Heart left ventricle (tissue), 16 donors: ENCODE measurements at regions not wholly inside any gene's neighbourhood (a gene's known extent, or its start where the extent isn't known, plus 50 kb on each side); places are given as distances from the start of the nearest gene placed in this dataset.
"Not testable (repeated sequence)": the region's sequence is repeated elsewhere in the genome, so short reads cannot be mapped to it uniquely, and the experiment has no call there.

ENCODE experiments used
- ATAC-seq, 4 donors: fragments of 200-7000 bp; cut with Tn5 transposase; one replicate each; pipeline ENCODE4 v1.9.1; 2020 to 2022; ENCODE audit warnings: moderate library complexity in 4 of 4, mild to moderate bottlenecking in 3 of 4, moderate number of reproducible peaks in 1 of 4
- DNase-seq, 5 donors: peaks; one replicate each; pipeline ENCODE4 v3.0.0-alpha.2; 2020
- H3K27ac ChIP-seq, 12 donors: fragments of 200-600 bp; sonication (generic) in 4 of 12; one replicate each; pipeline versions ENCODE4 v1.5.0 to v1.8.0; 2016 to 2022; ENCODE audit warnings: mild to moderate bottlenecking in 2 of 12
- H3K27me3 ChIP-seq, 9 donors: fragments of 200-600 bp; sonication (generic) in 2 of 9; one replicate each; pipeline versions ENCODE4 v1.5.1 to v1.8.0; 2016 to 2022; ENCODE audit warnings: mild to moderate bottlenecking in 3 of 9
- H3K36me3 ChIP-seq, 9 donors: fragments of 200-600 bp; sonication (generic) in 2 of 9; one replicate each; pipeline versions ENCODE4 v1.5.0 to v1.8.0; 2018 to 2022; ENCODE audit warnings: mild to moderate bottlenecking in 2 of 9
- H3K4me1 ChIP-seq, 12 donors: fragments of 200-600 bp; sonication (generic) in 4 of 12; one replicate each; pipeline versions ENCODE4 v1.5.0 to v1.8.0; 2016 to 2022; ENCODE audit warnings: mild to moderate bottlenecking in 3 of 12
- H3K4me3 ChIP-seq, 12 donors: fragments of 200-600 bp; sonication (generic) in 4 of 12; one replicate each; pipeline versions ENCODE4 v1.5.0 to v1.8.0; 2017 to 2022; ENCODE audit warnings: mild to moderate bottlenecking in 9 of 12, moderate library complexity in 4 of 12
- H3K9me3 ChIP-seq, 12 donors: fragments of 200-600 bp; sonication (generic) in 4 of 12; one replicate each; pipeline versions ENCODE4 v1.5.0 to v1.8.0; 2016 to 2022; ENCODE audit warnings: mild to moderate bottlenecking in 1 of 12
- CTCF ChIP-seq, 12 donors: fragments of 200-600 bp; sonication (generic) in 4 of 12; IDR thresholded peaks; one replicate each; pipeline versions ENCODE4 v1.5.0 to v1.8.0; 2018 to 2022; ENCODE audit warnings: antibody characterized with exemption in 12 of 12, mild to moderate bottlenecking in 5 of 12
- POLR2A ChIP-seq, 2 donors: fragments of 450-650 bp; IDR thresholded peaks; one replicate each; pipeline ENCODE4 v1.6.1; 2017; ENCODE audit warnings: antibody characterized with exemption in 2 of 2, mild to moderate bottlenecking in 2 of 2, moderate library complexity in 2 of 2
- WGBS, 4 donors: extraction: QIAGEN DNeasy Blood & Tissue Kit in 2 of 4; methylation state at CpG; one replicate each; pipeline versions ENCODE4 v1.1.5 to v1.1.7; 2013 to 2018; 5-methylcytosine and 5-hydroxymethylcytosine counted together
- intact Hi-C, 10 donors: fragments of 100-400 bp; cut with DNase I; formaldehyde crosslinking; loops; one replicate each; pipeline versions ENCODE4 v1.11.1 to v1.14.2; 2022
- donor health status: ischemic (EF 13 %, LVEDD 7.1; RV severe dilation, severe dysfunction).
- donor health status: healthy with polysubstance abuse.
- donor health status: DM: no; HTN: yes; CAD: no.
- donor health status: DM: no; HTN: no; CAD: no.
- donor health status: ischemic (EF 25% LVEDD 6.9; RV normal size, moderate dysfunction).
- donor health status: ischemic (EF 25% LVEDD 5.7; RV mildly dilated, moderate dysfunction).
- donor health status: healthy.
- donor health status: DM: yes; HTN: yes; CAD: no.
- donor health status: ischemic (EF 35%, LVEDD 5.7; RV mildly dilated, moderate dysfunction).
- donor health status: nonischemic (EF 11% LVEDD 7.7; RV severe dilation, severe dysfunction).
- donor health status: DM: yes; HTN: yes; CAD: no.
- donor health status: PGD.
- donor health status: ischemic (EF 29% LVEDD 5.4; RV normal size, mild dysfunction).
- donor health status: nonischemic (EF 23%, LVEDD 6.1; RV moderate dilation, normal function).

GRCh38 chr11:116033931-116034553, 529.8 kb upstream of the CADM1 start:
- Histone ChIP-seq H3K27me3 (peaks cover 0 to 5% (median 0%) of the 10 kb centered on the region in 9 donors), H3K36me3 (no peaks in the 10 kb centered on the region), H3K4me3 (no peak overlapping the region), H3K27ac (no peak overlapping the region), H3K9me3 (no peaks in the 10 kb centered on the region), H3K4me1 (peaks cover 0 to 5% (median 0%) of the 10 kb centered on the region in 12 donors)
- WGBS, 4 donors: 29 to 52% (median 38%) methylated on average over 8 of the region's 8 CpGs
- ATAC-seq (no peak), DNase-seq (no peak)
- TF ChIP-seq POLR2A (IDR thresholded peaks at IDR 0.05): no peak
- no peak for TF ChIP-seq CTCF (IDR thresholded peaks at IDR 0.05)
- intact Hi-C loops: no loop called here

GRCh38 chr11:116030697-116031331, 526.6 kb upstream of the CADM1 start:
- no peaks in the 10 kb centered on the region for H3K36me3 ChIP-seq
- H3K27ac ChIP-seq: no peak overlapping the region
- no peaks in the 10 kb centered on the region for H3K4me1 ChIP-seq
- H3K27me3 ChIP-seq: peaks cover 0 to 5% (median 0%) of the 10 kb centered on the region in 9 donors
- TF ChIP-seq POLR2A (IDR thresholded peaks at IDR 0.05) (no peak), CTCF (IDR thresholded peaks at IDR 0.05) (no peak)
- intact Hi-C loops: no loop called here
- H3K9me3 ChIP-seq: no peaks in the 10 kb centered on the region
- 85 to 90% (median 88%) methylated on average over 4 of the region's 4 CpGs for WGBS, 4 donors
- no peak overlapping the region for H3K4me3 ChIP-seq
- DNase-seq (no peak), ATAC-seq (no peak)

- H3K36me3 ChIP-seq, H3K9me3 ChIP-seq, H3K27ac ChIP-seq, H3K4me1 ChIP-seq, H3K4me3 ChIP-seq, DNase-seq, H3K27me3 ChIP-seq, intact Hi-C loops, ATAC-seq: not testable (repeated sequence)
- 60 to 94% (median 80%) methylated on average over 1 of the region's 1 CpG for whole genome bisulfite sequencing, 4 donors
Measured at GRCh38 chr11:116028506-116028905, 524.3 kb upstream of the CADM1 start.

- ATAC-seq (no peak), DNase-seq (no peak)
- peaks cover 0 to 8% (median 0%) of the 10 kb centered on the region in 12 donors for H3K9me3 ChIP-seq
- intact Hi-C loops: loop anchor here in 3 of 10 donors (5.0 to 10.0 kb wide), 2 partner anchors 225 to 228 kb away; no protein-coding TSS in a partner anchor
- no peaks in the 10 kb centered on the region for H3K36me3 ChIP-seq
- H3K27me3 ChIP-seq: no peaks in the 10 kb centered on the region
- H3K27ac ChIP-seq: no peak overlapping the region
- TF ChIP-seq POLR2A (IDR thresholded peaks at IDR 0.05): no peak
- no peak for TF ChIP-seq CTCF (IDR thresholded peaks at IDR 0.05)
- no peak overlapping the region for H3K4me3 ChIP-seq
- peaks cover 0 to 8% (median 0%) of the 10 kb centered on the region in 12 donors for H3K4me1 ChIP-seq
Measured at GRCh38 chr11:115999437-115999836, 495.2 kb upstream of the CADM1 start.
